SK-N-SH (cell line): ENCODE measurements at regions not wholly inside any gene's neighbourhood (a gene's known extent, or its start where the extent isn't known, plus 50 kb on each side); places are given as distances from the start of the nearest gene placed in this dataset.

Source experiments
- CTCF ChIA-PET: fragments of 300-600, 350-600 bp; formaldehyde crosslinking; extraction: SDS; loops from one replicate; lab custom pipeline; 2021; lab: Yijun Ruan, JAX
- POLR2A ChIA-PET: fragments of 350-600 bp; sonication (Branson Sonifier 250); formaldehyde crosslinking; extraction: SDS; loops from one replicate; lab custom pipeline; 2020; ENCODE audit warnings: antibody characterized with exemption, inconsistent platforms; lab: Yijun Ruan, JAX
- DNase-seq: peaks from one replicate; pipeline ENCODE4 v3.0.0; 2012
- H2AFZ ChIP-seq: fragments of 200-600 bp; sonication (generic); 2 replicates; pipeline ENCODE4 v1.8.1; 2016; ENCODE audit warnings: antibody characterized with exemption, mild to moderate bottlenecking, low read depth
- H3F3A ChIP-seq: fragments of 200-600 bp; sonication (generic); replicated peaks from 2 replicates; pipeline ENCODE3; 2016; ENCODE audit warnings: antibody characterized with exemption, mild to moderate bottlenecking; ENCODE audit not compliant: insufficient read depth
- H3K27ac ChIP-seq, 2 experiments: fragments of 200-500 bp in 1 of 2; fragments of 200-600 bp in 1 of 2; sonication (Bioruptor generic) in 1 of 2; sonication (generic), shearing (Covaris generic) in 1 of 2; 2 replicates each; pipeline versions ENCODE4 v1.5.1 to v1.6.1; 2014 to 2016; ENCODE audit warnings: low read depth in 2 of 2, inconsistent platforms in 1 of 2, low read length in 1 of 2, mild to moderate bottlenecking in 1 of 2, mixed read lengths in 1 of 2
- H3K27me3 ChIP-seq: fragments of 200-600 bp; sonication (generic), shearing (Covaris generic); 2 replicates; pipeline ENCODE4 v1.6.1; 2016; ENCODE audit warnings: mixed run types; ENCODE audit not compliant: insufficient read depth
- H3K36me3 ChIP-seq, 2 experiments: fragments of 200-500 bp in 1 of 2; fragments of 200-600 bp in 1 of 2; sonication (Bioruptor generic) in 1 of 2; sonication (generic) in 1 of 2; replicated peaks in 1 of 2; 2 replicates each; pipeline versions ENCODE3 to v1.5.1; 2014 to 2016; ENCODE audit warnings: low read length in 1 of 2, mild to moderate bottlenecking in 1 of 2; ENCODE audit not compliant: insufficient read depth in 2 of 2, control insufficient read depth in 1 of 2
- H3K4me1 ChIP-seq, 2 experiments: fragments of 200-500 bp in 1 of 2; fragments of 200-600 bp in 1 of 2; sonication (Bioruptor generic) in 1 of 2; sonication (generic), shearing (Covaris generic) in 1 of 2; 2 replicates each; pipeline versions ENCODE4 v1.5.1 to v1.6.1; 2014 to 2016; ENCODE audit warnings: low read depth in 1 of 2, low read length in 1 of 2, mixed run types in 1 of 2; ENCODE audit not compliant: insufficient read depth in 2 of 2, control insufficient read depth in 1 of 2
- H3K4me2 ChIP-seq: fragments of 200-600 bp; sonication (generic), shearing (Covaris generic); 2 replicates; pipeline ENCODE4 v1.6.1; 2017; ENCODE audit warnings: mixed run types
- H3K4me3 ChIP-seq, 2 experiments: fragments of 200-500 bp in 1 of 2; fragments of 200-600 bp in 1 of 2; sonication (Bioruptor generic) in 1 of 2; sonication (generic), shearing (Covaris generic) in 1 of 2; 2 replicates each; pipeline versions ENCODE4 v1.5.1 to v1.8.1; 2014 to 2016; ENCODE audit warnings: low read depth in 2 of 2, inconsistent platforms in 1 of 2, low read length in 1 of 2, mild to moderate bottlenecking in 1 of 2, mixed read lengths in 1 of 2, moderate library complexity in 1 of 2
- H3K79me2 ChIP-seq: fragments of 200-600 bp; sonication (generic); 2 replicates; pipeline ENCODE4 v1.8.1; 2017; ENCODE audit warnings: mild to moderate bottlenecking; ENCODE audit not compliant: insufficient read depth
- H3K9ac ChIP-seq: fragments of 200-600 bp; sonication (generic); 2 replicates; pipeline ENCODE4 v1.6.1; 2017; ENCODE audit warnings: mixed run types
- H3K9me2 ChIP-seq: fragments of 200-600 bp; sonication (generic); 2 replicates; pipeline ENCODE4 v1.6.1; 2017; ENCODE audit warnings: mixed run types
- H3K9me3 ChIP-seq: fragments of 200-600 bp; sonication (generic); 2 replicates; pipeline ENCODE4 v1.6.1; 2017; ENCODE audit warnings: mixed run types, mild to moderate bottlenecking, moderate library complexity
- H4K20me1 ChIP-seq: fragments of 200-600 bp; sonication (generic); 2 replicates; pipeline ENCODE4 v1.6.1; 2017; ENCODE audit warnings: mild to moderate bottlenecking, mixed run types; ENCODE audit not compliant: insufficient read depth
- CHD2 ChIP-seq: fragments of 150-350 bp; IDR thresholded peaks from 2 replicates; pipeline ENCODE4 v1.6.1; 2018; ENCODE audit warnings: low read length; ENCODE audit not compliant: partially characterized antibody
- ELF1 ChIP-seq: IDR thresholded peaks from 2 replicates; pipeline ENCODE4 v1.4.0; 2012
- EZH2phosphoT487 ChIP-seq: fragments of 200-600 bp; sonication (generic); IDR thresholded peaks from 2 replicates; pipeline ENCODE4 v1.6.1; 2017; ENCODE audit warnings: low read depth, mixed run types, mild to moderate bottlenecking, antibody characterized with exemption, moderate library complexity, borderline replicate concordance
- FOXM1 ChIP-seq: IDR thresholded peaks from 2 replicates; pipeline ENCODE4 v1.4.0; 2012; ENCODE audit warnings: low read depth, mild to moderate bottlenecking
- GATA2 ChIP-seq: sonication (generic); formaldehyde crosslinking; IDR thresholded peaks from 2 replicates; pipeline ENCODE4 v1.5.0; 2020; ENCODE audit warnings: mild to moderate bottlenecking, missing genetic modification reagents
- MEF2A ChIP-seq: IDR thresholded peaks from 2 replicates; pipeline ENCODE4 v1.4.0; 2012; ENCODE audit warnings: low read depth, borderline replicate concordance
- MXI1 ChIP-seq: IDR thresholded peaks from 2 replicates; pipeline ENCODE4 v1.6.1; 2012; ENCODE audit warnings: mild to moderate bottlenecking, low read depth, low read length, improper control_type of control experiment
- NFIC ChIP-seq: IDR thresholded peaks from 2 replicates; pipeline ENCODE4 v1.4.0; 2012; ENCODE audit warnings: borderline replicate concordance
- NRF1 ChIP-seq: IDR thresholded peaks from 2 replicates; pipeline ENCODE4 v1.6.1; 2012; ENCODE audit warnings: low read depth, mild to moderate bottlenecking, low read length
- POLR2AphosphoS5 ChIP-seq: IDR thresholded peaks from 2 replicates; pipeline ENCODE4 v1.6.1; 2012; ENCODE audit warnings: low read depth, low read length
- RFX5 ChIP-seq: IDR thresholded peaks from 2 replicates; pipeline ENCODE4 v1.6.1; 2012; ENCODE audit warnings: mild to moderate bottlenecking, improper control_type of control experiment, low read length
- RXRA ChIP-seq: IDR thresholded peaks from 2 replicates; pipeline ENCODE4 v1.4.0; 2012; ENCODE audit warnings: low read depth, mild to moderate bottlenecking, borderline replicate concordance
- TCF12 ChIP-seq: IDR thresholded peaks from 2 replicates; pipeline ENCODE4 v1.4.0; 2012
- TEAD4 ChIP-seq: IDR thresholded peaks from 2 replicates; pipeline ENCODE4 v1.4.0; 2012; ENCODE audit warnings: mild to moderate bottlenecking, borderline replicate concordance; ENCODE audit not compliant: insufficient read depth
- WGBS: methylation state at CpG from one replicate; pipeline ENCODE4 v1.1.6; 2017; ENCODE audit warnings: low lambda C conversion rate; 5-methylcytosine and 5-hydroxymethylcytosine counted together
- TF ChIP-seq, protein P1 (sequence below): fragments of 150-350 bp; IDR thresholded peaks from 2 replicates; pipeline ENCODE4 v1.6.1; 2016; ENCODE audit warnings: mild to moderate bottlenecking, low read depth, low read length
- TF ChIP-seq, protein P2 (sequence below): IDR thresholded peaks from 2 replicates; pipeline ENCODE4 v1.4.0; 2012; ENCODE audit warnings: low read depth, borderline replicate concordance
- TF ChIP-seq, protein P3 (sequence below): fragments of 200-600 bp; sonication (generic); IDR thresholded peaks from 2 replicates; pipeline ENCODE4 v1.6.1; 2017; ENCODE audit warnings: antibody characterized with exemption, mild to moderate bottlenecking, moderate library complexity
- TF ChIP-seq, protein P4 (sequence below): IDR thresholded peaks from 2 replicates; pipeline ENCODE4 v1.4.0; 2012; ENCODE audit warnings: low read depth
- TF ChIP-seq, protein P5 (sequence below): fragments of 150-350 bp; IDR thresholded peaks from 2 replicates; pipeline ENCODE4 v1.6.1; 2017; ENCODE audit warnings: antibody characterized with exemption, low read length, low read depth, borderline replicate concordance
- TF ChIP-seq, protein P6 (sequence below): IDR thresholded peaks from 2 replicates; pipeline ENCODE4; 2012

DNA sequence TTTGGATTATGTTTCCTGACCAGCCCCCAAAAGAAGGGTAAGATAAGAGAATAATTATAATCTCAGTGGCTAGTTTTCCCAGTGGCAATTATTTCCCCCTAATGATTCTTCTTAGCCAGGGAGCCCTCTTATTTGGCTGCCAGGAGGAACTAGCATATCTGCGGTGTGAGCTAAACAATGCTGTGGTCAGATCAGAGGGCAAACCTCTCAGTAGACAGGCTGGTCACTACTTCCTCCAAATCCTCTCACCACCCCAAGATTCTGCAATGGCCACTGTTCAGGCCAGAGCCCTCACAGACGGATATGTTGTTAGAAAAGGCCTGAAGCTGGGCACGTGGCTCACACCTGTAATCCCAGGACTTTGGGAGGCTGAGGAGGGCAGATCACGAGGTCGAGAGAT lies 273.4 kb upstream of the SASH1 start:
- H3K27ac ChIP-seq, result no peak overlapping the region
- H3K36me3 ChIP-seq, result no peaks in the 10 kb centered on the region
- no peak for DNase-seq
- H3K9me2 ChIP-seq, result no peaks in the 10 kb centered on the region
- ChIA-PET CTCF (no interaction called here), POLR2A (no interaction called here)
- H3F3A ChIP-seq, result peaks cover 1% of the 10 kb centered on the region
- H3K9ac ChIP-seq, result no peak overlapping the region
- H3K27me3 ChIP-seq, result no peaks in the 10 kb centered on the region
- H3K79me2 ChIP-seq, result no peaks in the 10 kb centered on the region
- no peak overlapping the region for H3K4me2 ChIP-seq
- H3K4me1 ChIP-seq, result no peaks in the 10 kb centered on the region
- no peaks in the 10 kb centered on the region for H3K9me3 ChIP-seq
- WGBS, result 43% methylated on average over 5 of the region's 5 CpGs
- TF ChIP-seq NRF1 (no peak), MEF2A (no peak), GATA2 (CRISPR knock-in tag) (no peak), CHD2 (no peak), FOXM1 (no peak), RFX5 (no peak), NFIC (no peak)
- TF ChIP-seq, protein P1, sequence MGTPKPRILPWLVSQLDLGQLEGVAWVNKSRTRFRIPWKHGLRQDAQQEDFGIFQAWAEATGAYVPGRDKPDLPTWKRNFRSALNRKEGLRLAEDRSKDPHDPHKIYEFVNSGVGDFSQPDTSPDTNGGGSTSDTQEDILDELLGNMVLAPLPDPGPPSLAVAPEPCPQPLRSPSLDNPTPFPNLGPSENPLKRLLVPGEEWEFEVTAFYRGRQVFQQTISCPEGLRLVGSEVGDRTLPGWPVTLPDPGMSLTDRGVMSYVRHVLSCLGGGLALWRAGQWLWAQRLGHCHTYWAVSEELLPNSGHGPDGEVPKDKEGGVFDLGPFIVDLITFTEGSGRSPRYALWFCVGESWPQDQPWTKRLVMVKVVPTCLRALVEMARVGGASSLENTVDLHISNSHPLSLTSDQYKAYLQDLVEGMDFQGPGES, result no peak
- TF ChIP-seq, protein P2, sequence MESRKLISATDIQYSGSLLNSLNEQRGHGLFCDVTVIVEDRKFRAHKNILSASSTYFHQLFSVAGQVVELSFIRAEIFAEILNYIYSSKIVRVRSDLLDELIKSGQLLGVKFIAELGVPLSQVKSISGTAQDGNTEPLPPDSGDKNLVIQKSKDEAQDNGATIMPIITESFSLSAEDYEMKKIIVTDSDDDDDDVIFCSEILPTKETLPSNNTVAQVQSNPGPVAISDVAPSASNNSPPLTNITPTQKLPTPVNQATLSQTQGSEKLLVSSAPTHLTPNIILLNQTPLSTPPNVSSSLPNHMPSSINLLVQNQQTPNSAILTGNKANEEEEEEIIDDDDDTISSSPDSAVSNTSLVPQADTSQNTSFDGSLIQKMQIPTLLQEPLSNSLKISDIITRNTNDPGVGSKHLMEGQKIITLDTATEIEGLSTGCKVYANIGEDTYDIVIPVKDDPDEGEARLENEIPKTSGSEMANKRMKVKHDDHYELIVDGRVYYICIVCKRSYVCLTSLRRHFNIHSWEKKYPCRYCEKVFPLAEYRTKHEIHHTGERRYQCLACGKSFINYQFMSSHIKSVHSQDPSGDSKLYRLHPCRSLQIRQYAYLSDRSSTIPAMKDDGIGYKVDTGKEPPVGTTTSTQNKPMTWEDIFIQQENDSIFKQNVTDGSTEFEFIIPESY, result no peak
- TF ChIP-seq, protein P3, sequence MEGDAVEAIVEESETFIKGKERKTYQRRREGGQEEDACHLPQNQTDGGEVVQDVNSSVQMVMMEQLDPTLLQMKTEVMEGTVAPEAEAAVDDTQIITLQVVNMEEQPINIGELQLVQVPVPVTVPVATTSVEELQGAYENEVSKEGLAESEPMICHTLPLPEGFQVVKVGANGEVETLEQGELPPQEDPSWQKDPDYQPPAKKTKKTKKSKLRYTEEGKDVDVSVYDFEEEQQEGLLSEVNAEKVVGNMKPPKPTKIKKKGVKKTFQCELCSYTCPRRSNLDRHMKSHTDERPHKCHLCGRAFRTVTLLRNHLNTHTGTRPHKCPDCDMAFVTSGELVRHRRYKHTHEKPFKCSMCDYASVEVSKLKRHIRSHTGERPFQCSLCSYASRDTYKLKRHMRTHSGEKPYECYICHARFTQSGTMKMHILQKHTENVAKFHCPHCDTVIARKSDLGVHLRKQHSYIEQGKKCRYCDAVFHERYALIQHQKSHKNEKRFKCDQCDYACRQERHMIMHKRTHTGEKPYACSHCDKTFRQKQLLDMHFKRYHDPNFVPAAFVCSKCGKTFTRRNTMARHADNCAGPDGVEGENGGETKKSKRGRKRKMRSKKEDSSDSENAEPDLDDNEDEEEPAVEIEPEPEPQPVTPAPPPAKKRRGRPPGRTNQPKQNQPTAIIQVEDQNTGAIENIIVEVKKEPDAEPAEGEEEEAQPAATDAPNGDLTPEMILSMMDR, result no peak
- TF ChIP-seq, protein P4, sequence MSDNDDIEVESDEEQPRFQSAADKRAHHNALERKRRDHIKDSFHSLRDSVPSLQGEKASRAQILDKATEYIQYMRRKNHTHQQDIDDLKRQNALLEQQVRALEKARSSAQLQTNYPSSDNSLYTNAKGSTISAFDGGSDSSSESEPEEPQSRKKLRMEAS, result no peak
- TF ChIP-seq, protein P5, sequence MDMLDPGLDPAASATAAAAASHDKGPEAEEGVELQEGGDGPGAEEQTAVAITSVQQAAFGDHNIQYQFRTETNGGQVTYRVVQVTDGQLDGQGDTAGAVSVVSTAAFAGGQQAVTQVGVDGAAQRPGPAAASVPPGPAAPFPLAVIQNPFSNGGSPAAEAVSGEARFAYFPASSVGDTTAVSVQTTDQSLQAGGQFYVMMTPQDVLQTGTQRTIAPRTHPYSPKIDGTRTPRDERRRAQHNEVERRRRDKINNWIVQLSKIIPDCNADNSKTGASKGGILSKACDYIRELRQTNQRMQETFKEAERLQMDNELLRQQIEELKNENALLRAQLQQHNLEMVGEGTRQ, result no peak
- no peak overlapping the region for H3K4me3 ChIP-seq
- H4K20me1 ChIP-seq, result no peaks in the 10 kb centered on the region
- no peak overlapping the region for H2AFZ ChIP-seq

DNA sequence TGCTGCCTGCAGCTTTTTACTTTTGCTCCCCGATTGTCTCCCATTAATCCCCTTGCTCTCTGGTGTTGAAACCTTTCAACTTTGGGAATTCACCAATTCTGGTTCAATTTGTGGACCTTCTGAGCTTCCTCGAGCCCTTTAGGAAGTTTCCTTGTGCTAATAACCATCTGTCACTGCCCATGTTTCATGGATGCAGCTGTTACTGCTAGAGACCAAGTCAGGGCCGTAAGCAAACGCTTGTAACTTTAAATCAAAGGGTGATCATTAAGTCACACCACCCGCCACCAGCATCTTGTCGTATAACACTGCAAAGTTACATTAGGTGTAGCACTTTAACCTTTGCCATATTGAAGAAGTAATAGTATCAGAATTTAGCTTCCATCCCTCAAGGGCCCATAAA lies 268.3 kb upstream of the SASH1 start:
- DNase-seq, result no peak
- WGBS, result 34% methylated on average over 6 of the region's 6 CpGs
- no peaks in the 10 kb centered on the region for H3K79me2 ChIP-seq
- no peaks in the 10 kb centered on the region for H3K4me1 ChIP-seq
- no peaks in the 10 kb centered on the region for H3K9me3 ChIP-seq
- CTCF ChIA-PET, result no interaction called here
- no peak overlapping the region for H3K4me2 ChIP-seq
- no peaks in the 10 kb centered on the region for H3K36me3 ChIP-seq
- no peak for TF ChIP-seq RXRA
- no peak for TF ChIP-seq GATA2 (CRISPR knock-in tag)
- TF ChIP-seq NFIC, result no peak
- TF ChIP-seq, protein P1, result no peak
- TF ChIP-seq NRF1, result no peak
- no peak for TF ChIP-seq ELF1
- TF ChIP-seq POLR2AphosphoS5, result no peak
- no peak for TF ChIP-seq TEAD4
- TF ChIP-seq, protein P6, sequence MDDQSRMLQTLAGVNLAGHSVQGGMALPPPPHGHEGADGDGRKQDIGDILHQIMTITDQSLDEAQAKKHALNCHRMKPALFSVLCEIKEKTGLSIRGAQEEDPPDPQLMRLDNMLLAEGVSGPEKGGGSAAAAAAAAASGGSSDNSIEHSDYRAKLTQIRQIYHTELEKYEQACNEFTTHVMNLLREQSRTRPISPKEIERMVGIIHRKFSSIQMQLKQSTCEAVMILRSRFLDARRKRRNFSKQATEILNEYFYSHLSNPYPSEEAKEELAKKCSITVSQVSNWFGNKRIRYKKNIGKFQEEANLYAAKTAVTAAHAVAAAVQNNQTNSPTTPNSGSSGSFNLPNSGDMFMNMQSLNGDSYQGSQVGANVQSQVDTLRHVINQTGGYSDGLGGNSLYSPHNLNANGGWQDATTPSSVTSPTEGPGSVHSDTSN, result no peak
- no peak for TF ChIP-seq EZH2phosphoT487
- no peak for TF ChIP-seq CHD2
- no peak for TF ChIP-seq TCF12
- TF ChIP-seq MXI1, result no peak
- no peak overlapping the region for H3K9ac ChIP-seq
- H3K4me3 ChIP-seq, result no peak overlapping the region
- H2AFZ ChIP-seq, result no peak overlapping the region
- H3K27me3 ChIP-seq, result no peaks in the 10 kb centered on the region
- no peaks in the 10 kb centered on the region for H3F3A ChIP-seq
- H3K9me2 ChIP-seq, result no peaks in the 10 kb centered on the region
- POLR2A ChIA-PET, result no interaction called here
- no peak overlapping the region for H3K27ac ChIP-seq
- H4K20me1 ChIP-seq, result no peaks in the 10 kb centered on the region
